IMR-90 (cell line): ENCODE measurements at regions not wholly inside any gene's neighbourhood (a gene's known extent, or its start where the extent isn't known, plus 50 kb on each side); places are given as distances from the start of the nearest gene placed in this dataset.

ENCODE experiments used
- ATAC-seq: fragments of 200-7000 bp; cut with Tn5 transposase; 2 replicates; pipeline ENCODE4 v1.9.1; 2020; ENCODE audit warnings: low read depth, mild to moderate bottlenecking, moderate library complexity
- BruUV-seq: library from RNA; stranded (reverse); fragments of 400-500 nt; replicated peaks from 2 replicates; lab custom pipeline; 2021; lab: Mats Ljungman, UMichigan
- CTCF ChIA-PET: fragments of 300-600 bp; formaldehyde crosslinking; extraction: SDS; loops from one replicate; lab custom pipeline; 2021; ENCODE audit warnings: antibody characterized with exemption; lab: Yijun Ruan, JAX
- POLR2A ChIA-PET: fragments of 300-600 bp; sonication (Branson Sonifier 250); formaldehyde crosslinking; loops from one replicate; lab custom pipeline; 2022; ENCODE audit warnings: antibody characterized with exemption; ENCODE audit not compliant: unreplicated experiment; lab: Charles Lee
- DNase-seq: peaks from one replicate; pipeline ENCODE4 v3.0.0; 2013
- H2AFZ ChIP-seq: replicated peaks from 2 replicates; pipeline ENCODE3; 2013; ENCODE audit warnings: low read length, mild to moderate bottlenecking; ENCODE audit not compliant: poor library complexity
- H2AK5ac ChIP-seq: 2 replicates; pipeline ENCODE4 v1.6.1; 2013; ENCODE audit warnings: low read depth, low read length, inconsistent platforms
- H2AK9ac ChIP-seq: replicated peaks from 2 replicates; pipeline ENCODE3; 2013; ENCODE audit warnings: mild to moderate bottlenecking, low read depth, low read length, moderate library complexity; ENCODE audit not compliant: poor library complexity
- H2BK120ac ChIP-seq: 2 replicates; pipeline ENCODE4 v1.6.1; 2013; ENCODE audit warnings: low read depth, low read length, inconsistent platforms
- H2BK15ac ChIP-seq: 3 replicates; pipeline ENCODE4 v1.6.1; 2013; ENCODE audit warnings: low read depth, low read length, inconsistent platforms
- H2BK20ac ChIP-seq: 2 replicates; pipeline ENCODE4 v1.6.1; 2013; ENCODE audit warnings: low read depth, mild to moderate bottlenecking, inconsistent platforms, low read length, moderate library complexity
- H2BK5ac ChIP-seq: 2 replicates; pipeline ENCODE4 v1.6.1; 2013; ENCODE audit warnings: mild to moderate bottlenecking, low read depth, low read length, inconsistent platforms; ENCODE audit not compliant: poor library complexity, severe bottlenecking
- H3K14ac ChIP-seq: replicated peaks from 2 replicates; pipeline ENCODE4 v1.6.1; 2013; ENCODE audit warnings: low read depth, low read length, inconsistent platforms
- H3K18ac ChIP-seq: 2 replicates; pipeline ENCODE4 v1.6.1; 2013; ENCODE audit warnings: low read depth, low read length, control low read depth
- H3K23ac ChIP-seq: 2 replicates; pipeline ENCODE4 v1.6.1; 2013; ENCODE audit warnings: low read depth, low read length, inconsistent platforms
- H3K27ac ChIP-seq: 2 replicates; pipeline ENCODE4 v1.5.1; 2013; ENCODE audit warnings: mild to moderate bottlenecking, control low read depth, low read length; ENCODE audit not compliant: insufficient read depth
- H3K27me3 ChIP-seq: 2 replicates; pipeline ENCODE4 v1.6.1; 2013; ENCODE audit warnings: low read length; ENCODE audit not compliant: control insufficient read depth, insufficient read depth
- H3K36me3 ChIP-seq: 2 replicates; pipeline ENCODE4 v1.6.1; 2013; ENCODE audit warnings: low read length, mixed read lengths; ENCODE audit not compliant: control insufficient read depth, insufficient read depth
- H3K4ac ChIP-seq: 2 replicates; pipeline ENCODE4 v1.6.1; 2013; ENCODE audit warnings: low read depth, low read length, inconsistent platforms
- H3K4me1 ChIP-seq: 2 replicates; pipeline ENCODE4 v1.6.1; 2013; ENCODE audit warnings: low read length, mixed read lengths; ENCODE audit not compliant: control insufficient read depth, insufficient read depth
- H3K4me2 ChIP-seq: 2 replicates; pipeline ENCODE4 v1.6.1; 2013; ENCODE audit warnings: low read depth, mild to moderate bottlenecking, control low read depth, low read length, moderate library complexity
- H3K4me3 ChIP-seq: 2 replicates; pipeline ENCODE4 v1.5.1; 2013; ENCODE audit warnings: low read depth, mild to moderate bottlenecking, control low read depth, low read length, moderate library complexity; ENCODE audit not compliant: insufficient read depth
- H3K56ac ChIP-seq: 2 replicates; pipeline ENCODE4 v1.6.1; 2013; ENCODE audit warnings: low read length, inconsistent platforms; ENCODE audit not compliant: insufficient read depth; ENCODE audit errors: extremely low read depth
- H3K79me1 ChIP-seq, 2 experiments: 2 replicates each; pipeline ENCODE4 v1.6.1; 2013; ENCODE audit warnings: low read length in 2 of 2, inconsistent platforms in 1 of 2, low read depth in 1 of 2
- H3K9ac ChIP-seq: 2 replicates; pipeline ENCODE4 v1.6.1; 2013; ENCODE audit warnings: low read depth, low read length, control low read depth
- H3K9me1 ChIP-seq: 2 replicates; pipeline ENCODE4 v1.6.1; 2013; ENCODE audit warnings: low read length, inconsistent platforms; ENCODE audit not compliant: insufficient read depth
- H3K9me3 ChIP-seq: 2 replicates; pipeline ENCODE4 v1.6.1; 2013; ENCODE audit warnings: low read length; ENCODE audit not compliant: control insufficient read depth, insufficient read depth
- H4K20me1 ChIP-seq: 2 replicates; pipeline ENCODE4 v1.6.1; 2013; ENCODE audit warnings: low read length, inconsistent platforms; ENCODE audit not compliant: insufficient read depth
- H4K5ac ChIP-seq: 2 replicates; pipeline ENCODE4 v1.6.1; 2013; ENCODE audit warnings: mild to moderate bottlenecking, low read depth, low read length, control low read depth
- H4K8ac ChIP-seq, 2 experiments: 2 replicates each; pipeline ENCODE4 v1.6.1; 2013; ENCODE audit warnings: low read depth in 2 of 2, low read length in 2 of 2, control low read depth in 1 of 2, inconsistent platforms in 1 of 2
- H4K91ac ChIP-seq: 2 replicates; pipeline ENCODE4 v1.6.1; 2013; ENCODE audit warnings: low read depth, low read length, inconsistent platforms; ENCODE audit not compliant: insufficient read depth
- BHLHE40 ChIP-seq: fragments of 150-350 bp; IDR thresholded peaks from 2 replicates; pipeline ENCODE4 v1.6.1; 2016; ENCODE audit warnings: mild to moderate bottlenecking, low read depth, low read length
- CEBPB ChIP-seq: IDR thresholded peaks from 2 replicates; pipeline ENCODE4 v1.6.1; 2012; ENCODE audit warnings: low read depth, low read length, improper control_type of control experiment
- CHD1 ChIP-seq: IDR thresholded peaks from 2 replicates; pipeline ENCODE4 v1.6.1; 2012; ENCODE audit warnings: low read depth, low read length, improper control_type of control experiment
- FOS ChIP-seq: fragments of 150-350 bp; IDR thresholded peaks from 2 replicates; pipeline ENCODE4 v1.6.1; 2016; ENCODE audit warnings: low read depth, low read length
- MAFK ChIP-seq: IDR thresholded peaks from 2 replicates; pipeline ENCODE4 v1.6.1; 2012; ENCODE audit warnings: low read depth, low read length, improper control_type of control experiment
- MAZ ChIP-seq: IDR thresholded peaks from 2 replicates; pipeline ENCODE4 v1.6.1; 2012; ENCODE audit warnings: low read depth, mild to moderate bottlenecking, low read length, improper control_type of control experiment, moderate library complexity, borderline replicate concordance
- MXI1 ChIP-seq: IDR thresholded peaks from 2 replicates; pipeline ENCODE4 v1.6.1; 2012; ENCODE audit warnings: low read depth, mild to moderate bottlenecking, low read length, moderate library complexity, borderline replicate concordance
- NFE2L2 ChIP-seq: fragments of 150-350 bp; IDR thresholded peaks from 2 replicates; pipeline ENCODE4 v1.6.1; 2016; ENCODE audit warnings: low read depth, mild to moderate bottlenecking, low read length
- POLR2A ChIP-seq: IDR thresholded peaks from 2 replicates; pipeline ENCODE4 v1.6.1; 2012; ENCODE audit warnings: mild to moderate bottlenecking, low read depth, low read length
- RAD21 ChIP-seq: IDR thresholded peaks from 2 replicates; pipeline ENCODE4 v1.6.1; 2012; ENCODE audit warnings: low read length, improper control_type of control experiment
- RCOR1 ChIP-seq: IDR thresholded peaks from 2 replicates; pipeline ENCODE4 v1.6.1; 2012; ENCODE audit warnings: mild to moderate bottlenecking, low read length, improper control_type of control experiment; ENCODE audit not compliant: insufficient replicate concordance
- RFX5 ChIP-seq: IDR thresholded peaks from 2 replicates; pipeline ENCODE4 v1.8.0; 2012; ENCODE audit warnings: low read depth, mild to moderate bottlenecking, low read length, moderate library complexity
- SMC3 ChIP-seq: fragments of 150-350 bp; IDR thresholded peaks from 2 replicates; pipeline ENCODE4 v1.6.1; 2016; ENCODE audit warnings: low read depth, mild to moderate bottlenecking, antibody characterized with exemption, low read length, moderate library complexity
- WGBS, 2 experiments: methylation state at CpG; one replicate each; pipeline versions ENCODE4 v1.1.5 to v1.1.7; 2013; ENCODE audit warnings: missing lambda C conversion rate in 2 of 2; ENCODE audit not compliant: insufficient read length in 1 of 2; ENCODE audit errors: extremely low coverage in 2 of 2; 5-methylcytosine and 5-hydroxymethylcytosine counted together
- dilution Hi-C: fragments of 300-500 bp; cut with HindIII; formaldehyde crosslinking; loops from one replicate; pipeline ENCODE4 v1.14.3; 2018; ENCODE audit warnings: low sequenced_read_pairs; ENCODE audit not compliant: unreplicated experiment
- in situ Hi-C: fragments of 300-500 bp; cut with MboI; formaldehyde crosslinking; loops from 3 replicates; pipeline ENCODE4 v1.14.3; 2019; ENCODE audit warnings: low sequenced_read_pairs, inconsistent platforms, mixed read lengths
- intact Hi-C: fragments of 100-400 bp; cut with micrococcal nuclease; formaldehyde crosslinking; loops from 2 replicates; pipeline ENCODE4 v1.10.0; 2022
- TF ChIP-seq, protein P1 (sequence below): fragments of 150-350 bp; IDR thresholded peaks from 2 replicates; pipeline ENCODE4 v1.6.1; 2017; ENCODE audit warnings: mild to moderate bottlenecking, antibody characterized with exemption, low read length, low read depth
- TF ChIP-seq, protein P2 (sequence below): fragments of 150-350 bp; IDR thresholded peaks from 2 replicates; pipeline ENCODE4 v1.6.1; 2016; ENCODE audit warnings: low read depth, mild to moderate bottlenecking, low read length, moderate library complexity, borderline replicate concordance
- TF ChIP-seq, protein P3 (sequence below): conservative IDR thresholded peaks from 2 replicates; pipeline ENCODE4 v1.5.1; 2012; ENCODE audit warnings: mild to moderate bottlenecking, low read depth, low read length, improper control_type of control experiment

DNA sequence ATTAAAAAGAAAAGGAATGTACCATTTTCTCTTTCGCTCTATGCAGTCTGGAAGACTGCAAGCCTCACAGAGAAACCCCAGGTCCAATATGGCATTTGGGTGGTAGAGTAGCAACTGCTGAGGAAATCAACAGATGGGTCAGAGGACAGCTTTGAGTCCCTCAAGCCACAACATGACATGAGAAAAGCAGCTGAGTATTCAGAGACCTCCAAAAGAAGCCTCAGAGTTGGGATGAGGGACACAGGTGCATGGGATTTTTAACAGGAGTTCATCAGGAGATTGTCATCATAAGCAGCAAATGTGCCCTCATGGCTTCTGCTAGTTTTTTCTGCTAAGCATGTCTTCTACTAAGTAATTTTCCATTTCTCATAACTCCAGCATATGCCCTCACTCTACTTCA lies 111.6 kb downstream of the BLID start:
- Histone ChIP-seq H2BK15ac (no peak overlapping the region; the same call in 2 of the 3 replicates), H3K27me3 (no peaks in the 10 kb centered on the region), H3K79me1 (no peaks in the 10 kb centered on the region), H3K4me2 (no peak overlapping the region), H4K91ac (no peak overlapping the region), H4K20me1 (no peaks in the 10 kb centered on the region), H2AK9ac (no peak overlapping the region), H3K27ac (no peak overlapping the region), H2AFZ (no peak overlapping the region), H3K9me1 (no peaks in the 10 kb centered on the region), H3K9me3 (no peaks in the 10 kb centered on the region), H3K4me3 (no peak overlapping the region), H2BK5ac (no peak overlapping the region), H2BK120ac (no peak overlapping the region), H3K36me3 (no peaks in the 10 kb centered on the region), H3K4ac (no peak overlapping the region), H3K4me1 (peaks cover 7% of the 10 kb centered on the region), H3K56ac (no peak overlapping the region), H2AK5ac (no peak overlapping the region), H2BK20ac (no peak overlapping the region; the same call in 1 of the 2 replicates), H4K8ac (no peak overlapping the region), H3K9ac (no peak overlapping the region), H3K14ac (no peak overlapping the region), H4K5ac (no peak overlapping the region), H3K18ac (no peak overlapping the region), H3K23ac (no peak overlapping the region)
- in situ Hi-C loops (no loop called here), dilution Hi-C loops (no loop called here), intact Hi-C loops (no loop called here)
- 100% methylated on average over 1 of the region's 1 CpG; no CpG with 5 or more reads in 1 of the 2 experiments for WGBS, 2 experiments
- DNase-seq = no peak
- CTCF ChIA-PET = no interaction called here
- no peak for TF ChIP-seq RCOR1
- no peak for TF ChIP-seq RFX5
- TF ChIP-seq MAFK = no peak
- no peak for TF ChIP-seq NFE2L2
- TF ChIP-seq, protein P1, sequence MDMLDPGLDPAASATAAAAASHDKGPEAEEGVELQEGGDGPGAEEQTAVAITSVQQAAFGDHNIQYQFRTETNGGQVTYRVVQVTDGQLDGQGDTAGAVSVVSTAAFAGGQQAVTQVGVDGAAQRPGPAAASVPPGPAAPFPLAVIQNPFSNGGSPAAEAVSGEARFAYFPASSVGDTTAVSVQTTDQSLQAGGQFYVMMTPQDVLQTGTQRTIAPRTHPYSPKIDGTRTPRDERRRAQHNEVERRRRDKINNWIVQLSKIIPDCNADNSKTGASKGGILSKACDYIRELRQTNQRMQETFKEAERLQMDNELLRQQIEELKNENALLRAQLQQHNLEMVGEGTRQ = no peak
- TF ChIP-seq, protein P2, sequence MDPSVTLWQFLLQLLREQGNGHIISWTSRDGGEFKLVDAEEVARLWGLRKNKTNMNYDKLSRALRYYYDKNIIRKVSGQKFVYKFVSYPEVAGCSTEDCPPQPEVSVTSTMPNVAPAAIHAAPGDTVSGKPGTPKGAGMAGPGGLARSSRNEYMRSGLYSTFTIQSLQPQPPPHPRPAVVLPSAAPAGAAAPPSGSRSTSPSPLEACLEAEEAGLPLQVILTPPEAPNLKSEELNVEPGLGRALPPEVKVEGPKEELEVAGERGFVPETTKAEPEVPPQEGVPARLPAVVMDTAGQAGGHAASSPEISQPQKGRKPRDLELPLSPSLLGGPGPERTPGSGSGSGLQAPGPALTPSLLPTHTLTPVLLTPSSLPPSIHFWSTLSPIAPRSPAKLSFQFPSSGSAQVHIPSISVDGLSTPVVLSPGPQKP = no peak
- no peak for TF ChIP-seq MAZ
- no peak for TF ChIP-seq CHD1
- no peak for TF ChIP-seq BHLHE40
- TF ChIP-seq SMC3 = no peak
- no peak for TF ChIP-seq POLR2A
- no peak for TF ChIP-seq MXI1
- no peak for TF ChIP-seq RAD21
- no peak for TF ChIP-seq CEBPB
- no peak for TF ChIP-seq FOS
- TF ChIP-seq, protein P3, sequence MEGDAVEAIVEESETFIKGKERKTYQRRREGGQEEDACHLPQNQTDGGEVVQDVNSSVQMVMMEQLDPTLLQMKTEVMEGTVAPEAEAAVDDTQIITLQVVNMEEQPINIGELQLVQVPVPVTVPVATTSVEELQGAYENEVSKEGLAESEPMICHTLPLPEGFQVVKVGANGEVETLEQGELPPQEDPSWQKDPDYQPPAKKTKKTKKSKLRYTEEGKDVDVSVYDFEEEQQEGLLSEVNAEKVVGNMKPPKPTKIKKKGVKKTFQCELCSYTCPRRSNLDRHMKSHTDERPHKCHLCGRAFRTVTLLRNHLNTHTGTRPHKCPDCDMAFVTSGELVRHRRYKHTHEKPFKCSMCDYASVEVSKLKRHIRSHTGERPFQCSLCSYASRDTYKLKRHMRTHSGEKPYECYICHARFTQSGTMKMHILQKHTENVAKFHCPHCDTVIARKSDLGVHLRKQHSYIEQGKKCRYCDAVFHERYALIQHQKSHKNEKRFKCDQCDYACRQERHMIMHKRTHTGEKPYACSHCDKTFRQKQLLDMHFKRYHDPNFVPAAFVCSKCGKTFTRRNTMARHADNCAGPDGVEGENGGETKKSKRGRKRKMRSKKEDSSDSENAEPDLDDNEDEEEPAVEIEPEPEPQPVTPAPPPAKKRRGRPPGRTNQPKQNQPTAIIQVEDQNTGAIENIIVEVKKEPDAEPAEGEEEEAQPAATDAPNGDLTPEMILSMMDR = no peak
- BruUV-seq = no TSS peak
- no peak for ATAC-seq
- POLR2A ChIA-PET = no interaction called here
